ENCODE measurements at regions not wholly inside any gene's neighbourhood (a gene's known extent, or its start where the extent isn't known, plus 50 kb on each side); places are given as distances from the start of the nearest gene placed in this dataset.

- no peak for TF ChIP-seq CTCF (conservative IDR thresholded peaks at IDR 0.05; ENCODE audit: low read depth, low read length)
- no peak for TF ChIP-seq EZH2 (IDR thresholded peaks at IDR 0.05; ENCODE audit: borderline replicate concordance, low read depth, low read length, poor library complexity, severe bottlenecking)
Measured at GRCh38 chr12:88416786-88417185, 163.5 kb downstream of the KITLG start.

Data from A673 (cell line).